Panc1 (cell line): ENCODE measurements at regions not wholly inside any gene's neighbourhood (a gene's known extent, or its start where the extent isn't known, plus 50 kb on each side); places are given as distances from the start of the nearest gene placed in this dataset.

Source experiments
- POLR2AphosphoS5 ChIP-seq: IDR thresholded peaks from 2 replicates; pipeline ENCODE4 v1.6.1; 2012; ENCODE audit warnings: mild to moderate bottlenecking, low read depth, low read length, moderate library complexity
- SIN3A ChIP-seq: IDR thresholded peaks from 2 replicates; pipeline ENCODE4 v1.6.1; 2012; ENCODE audit warnings: low read depth, mild to moderate bottlenecking, low read length, moderate library complexity, borderline replicate concordance; ENCODE audit not compliant: insufficient read depth
- TCF7L2 ChIP-seq: IDR thresholded peaks from 2 replicates; pipeline ENCODE4 v1.6.1; 2011; ENCODE audit warnings: mild to moderate bottlenecking, low read depth, low read length, inconsistent platforms
- TF ChIP-seq, protein P1 (sequence below): fragments of 450-650 bp; IDR thresholded peaks from 2 replicates; pipeline ENCODE4 v1.5.1; 2017; ENCODE audit warnings: mild to moderate bottlenecking

DNA sequence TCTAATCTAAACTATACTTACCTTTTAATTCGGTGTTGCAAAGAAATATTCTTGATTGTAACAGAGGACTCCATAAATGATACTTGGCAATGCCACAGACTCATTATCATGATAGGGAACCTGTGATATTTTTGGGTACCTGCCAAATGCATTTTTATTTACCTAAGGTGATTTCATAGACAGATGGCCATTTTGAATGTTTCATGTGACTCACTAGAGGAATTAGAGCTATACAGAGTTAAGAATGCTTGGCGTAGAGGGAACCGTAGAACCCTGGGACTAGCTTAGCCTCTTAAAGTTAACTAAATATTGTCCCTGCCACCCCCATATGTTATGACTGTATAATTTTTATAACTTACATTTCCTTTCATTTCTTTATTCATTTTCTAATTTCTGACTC is 136.1 kb downstream of the DISP1 start:
- TF ChIP-seq, protein P1, sequence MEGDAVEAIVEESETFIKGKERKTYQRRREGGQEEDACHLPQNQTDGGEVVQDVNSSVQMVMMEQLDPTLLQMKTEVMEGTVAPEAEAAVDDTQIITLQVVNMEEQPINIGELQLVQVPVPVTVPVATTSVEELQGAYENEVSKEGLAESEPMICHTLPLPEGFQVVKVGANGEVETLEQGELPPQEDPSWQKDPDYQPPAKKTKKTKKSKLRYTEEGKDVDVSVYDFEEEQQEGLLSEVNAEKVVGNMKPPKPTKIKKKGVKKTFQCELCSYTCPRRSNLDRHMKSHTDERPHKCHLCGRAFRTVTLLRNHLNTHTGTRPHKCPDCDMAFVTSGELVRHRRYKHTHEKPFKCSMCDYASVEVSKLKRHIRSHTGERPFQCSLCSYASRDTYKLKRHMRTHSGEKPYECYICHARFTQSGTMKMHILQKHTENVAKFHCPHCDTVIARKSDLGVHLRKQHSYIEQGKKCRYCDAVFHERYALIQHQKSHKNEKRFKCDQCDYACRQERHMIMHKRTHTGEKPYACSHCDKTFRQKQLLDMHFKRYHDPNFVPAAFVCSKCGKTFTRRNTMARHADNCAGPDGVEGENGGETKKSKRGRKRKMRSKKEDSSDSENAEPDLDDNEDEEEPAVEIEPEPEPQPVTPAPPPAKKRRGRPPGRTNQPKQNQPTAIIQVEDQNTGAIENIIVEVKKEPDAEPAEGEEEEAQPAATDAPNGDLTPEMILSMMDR: no peak
- TF ChIP-seq SIN3A (no peak), POLR2AphosphoS5 (no peak), TCF7L2 (no peak)
